ENCODE measurements at regions not wholly inside any gene's neighbourhood (a gene's known extent, or its start where the extent isn't known, plus 50 kb on each side); places are given as distances from the start of the nearest gene placed in this dataset.

DNA sequence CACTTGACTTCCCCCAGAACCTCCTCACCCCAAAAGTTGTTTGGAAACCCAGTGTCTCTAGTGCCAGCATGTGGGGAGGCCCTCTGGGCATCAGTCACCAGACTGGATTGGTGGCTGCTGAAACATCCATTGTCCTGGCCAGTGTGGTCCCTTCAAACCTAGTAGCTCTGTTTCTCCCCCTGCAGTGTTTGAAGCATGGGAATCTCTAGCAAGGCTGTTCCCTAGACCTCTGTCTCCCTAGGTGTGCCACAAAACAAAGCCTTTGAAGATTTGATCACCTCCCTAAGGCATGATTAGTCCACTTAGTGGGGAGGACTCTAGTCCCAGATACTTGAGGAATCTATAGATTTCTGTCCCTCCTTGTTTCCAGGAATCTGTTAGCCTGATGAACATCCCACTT, 60.3 kb downstream of the ARF6 start:
- H3K36me3 Mint-ChIP-seq (ENCODE audit: low read depth), result no peaks in the 10 kb centered on the region
- TF ChIP-seq, protein P1, sequence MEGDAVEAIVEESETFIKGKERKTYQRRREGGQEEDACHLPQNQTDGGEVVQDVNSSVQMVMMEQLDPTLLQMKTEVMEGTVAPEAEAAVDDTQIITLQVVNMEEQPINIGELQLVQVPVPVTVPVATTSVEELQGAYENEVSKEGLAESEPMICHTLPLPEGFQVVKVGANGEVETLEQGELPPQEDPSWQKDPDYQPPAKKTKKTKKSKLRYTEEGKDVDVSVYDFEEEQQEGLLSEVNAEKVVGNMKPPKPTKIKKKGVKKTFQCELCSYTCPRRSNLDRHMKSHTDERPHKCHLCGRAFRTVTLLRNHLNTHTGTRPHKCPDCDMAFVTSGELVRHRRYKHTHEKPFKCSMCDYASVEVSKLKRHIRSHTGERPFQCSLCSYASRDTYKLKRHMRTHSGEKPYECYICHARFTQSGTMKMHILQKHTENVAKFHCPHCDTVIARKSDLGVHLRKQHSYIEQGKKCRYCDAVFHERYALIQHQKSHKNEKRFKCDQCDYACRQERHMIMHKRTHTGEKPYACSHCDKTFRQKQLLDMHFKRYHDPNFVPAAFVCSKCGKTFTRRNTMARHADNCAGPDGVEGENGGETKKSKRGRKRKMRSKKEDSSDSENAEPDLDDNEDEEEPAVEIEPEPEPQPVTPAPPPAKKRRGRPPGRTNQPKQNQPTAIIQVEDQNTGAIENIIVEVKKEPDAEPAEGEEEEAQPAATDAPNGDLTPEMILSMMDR (IDR thresholded peaks at IDR 0.05), result no peak
- H3K9me3 Mint-ChIP-seq (ENCODE audit: low read depth), result no peaks in the 10 kb centered on the region
- no peak overlapping the region for H3K4me3 Mint-ChIP-seq (ENCODE audit: unreplicated experiment)
- peaks cover 42% of the 10 kb centered on the region for H3K4me1 Mint-ChIP-seq (ENCODE audit: low read depth)
- peak overlapping the region; percentile 32 for H3K27ac Mint-ChIP-seq (ENCODE audit: unreplicated experiment)
- no peaks in the 10 kb centered on the region for H3K27me3 Mint-ChIP-seq (ENCODE audit: low read depth)
- DNase-seq (ENCODE audit: low spot score), result no peak

DNA sequence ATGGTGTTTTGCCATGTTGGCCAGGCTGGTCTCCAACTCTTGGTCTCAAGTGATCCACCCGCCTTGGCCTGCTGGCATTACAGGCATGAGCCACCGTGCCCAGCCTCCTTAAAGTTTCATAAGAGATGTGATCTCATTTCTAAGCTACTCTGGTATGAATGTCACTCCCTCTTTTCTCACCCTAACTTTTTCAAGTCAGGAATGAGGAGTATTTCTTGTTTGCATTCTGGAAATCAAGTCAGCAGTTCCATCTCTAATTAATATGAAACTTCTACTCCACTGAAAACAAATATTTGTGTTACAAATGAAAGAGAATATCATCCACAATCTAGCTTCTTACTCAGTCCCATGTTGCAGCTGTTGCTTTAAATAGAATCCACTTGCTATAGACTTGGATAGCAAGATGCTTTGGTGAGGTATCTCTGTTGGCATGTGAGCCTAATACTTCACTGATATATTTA, 61.3 kb downstream of the ARF6 start:
- peaks cover 42% of the 10 kb centered on the region for H3K4me1 Mint-ChIP-seq (ENCODE audit: low read depth)
- DNase-seq (ENCODE audit: low spot score), result no peak

DNA sequence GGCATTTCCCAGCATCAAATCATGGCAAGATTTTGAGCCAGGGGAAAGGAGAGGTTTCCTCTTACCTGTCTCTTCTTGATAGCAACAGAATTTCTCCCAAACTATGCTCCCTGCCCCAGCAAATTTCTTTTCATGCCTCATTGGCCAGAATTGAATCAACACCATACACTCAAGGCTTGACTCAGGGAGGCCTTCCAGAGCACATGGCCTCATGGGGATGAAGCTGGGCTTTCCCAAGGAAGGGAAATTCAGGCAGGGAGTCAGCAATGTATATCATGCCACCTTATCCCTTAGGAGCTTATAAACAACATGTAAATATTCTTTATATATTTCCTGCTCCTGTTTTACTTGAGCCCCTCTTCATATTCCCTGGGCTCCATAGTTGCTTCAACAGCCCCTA, 62.1 kb downstream of the ARF6 start:
- H3K4me1 Mint-ChIP-seq (ENCODE audit: low read depth), result peaks cover 40% of the 10 kb centered on the region
- no peaks in the 10 kb centered on the region for H3K9me3 Mint-ChIP-seq (ENCODE audit: low read depth)
- no peaks in the 10 kb centered on the region for H3K27me3 Mint-ChIP-seq (ENCODE audit: low read depth)
- TF ChIP-seq, protein P1 (IDR thresholded peaks at IDR 0.05), result no peak
- H3K36me3 Mint-ChIP-seq (ENCODE audit: low read depth), result no peaks in the 10 kb centered on the region
- no peak for DNase-seq (ENCODE audit: low spot score)
- peak overlapping the region; percentile 22 for H3K27ac Mint-ChIP-seq (ENCODE audit: unreplicated experiment)
- no peak overlapping the region for H3K4me3 Mint-ChIP-seq (ENCODE audit: unreplicated experiment)

More for the DNA sequence above, 61.3 kb downstream of the ARF6 start:
- no peaks in the 10 kb centered on the region for H3K36me3 Mint-ChIP-seq (ENCODE audit: low read depth)
- no peak overlapping the region for H3K4me3 Mint-ChIP-seq (ENCODE audit: unreplicated experiment)
- H3K27ac Mint-ChIP-seq (ENCODE audit: unreplicated experiment), result peak overlapping the region; percentile 49
- TF ChIP-seq, protein P1 (IDR thresholded peaks at IDR 0.05), result no peak
- H3K9me3 Mint-ChIP-seq (ENCODE audit: low read depth), result no peaks in the 10 kb centered on the region
- no peaks in the 10 kb centered on the region for H3K27me3 Mint-ChIP-seq (ENCODE audit: low read depth)

DNA sequence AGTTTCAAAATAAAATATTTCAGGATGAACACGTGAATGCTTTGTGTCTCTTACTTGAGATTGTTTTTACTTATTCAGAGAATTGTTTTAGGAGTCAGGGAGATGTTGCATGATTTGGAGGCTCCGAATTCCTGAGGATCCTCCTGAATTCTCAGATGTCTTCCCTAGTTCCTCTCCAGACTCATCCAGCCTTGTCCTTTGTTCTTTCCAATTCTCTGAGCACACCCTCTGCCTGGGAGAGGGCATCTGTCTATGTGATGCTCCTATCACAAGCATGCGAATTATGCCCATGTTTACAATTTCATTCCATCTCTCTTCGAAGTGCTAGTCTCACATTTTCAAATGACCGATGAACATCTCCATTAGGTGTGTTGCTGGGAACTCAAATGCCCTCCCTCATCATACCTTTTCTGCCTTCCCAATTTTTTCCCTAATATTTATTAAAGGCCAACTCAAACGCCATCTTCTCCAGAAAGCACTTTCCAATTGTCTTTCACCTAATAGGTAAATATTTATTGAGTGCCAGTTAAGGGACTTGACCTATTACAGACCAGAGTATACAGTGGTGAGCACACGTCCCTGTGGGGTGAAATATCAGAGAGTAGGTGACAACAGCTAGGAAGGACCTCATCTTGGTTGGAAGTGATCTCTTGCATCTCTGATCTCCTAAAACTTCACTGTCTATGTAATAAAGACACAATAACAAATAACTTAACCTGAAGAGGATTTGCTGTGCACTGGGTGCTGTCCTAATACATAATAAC, 64.4 kb downstream of the ARF6 start:
- TF ChIP-seq, protein P1 (IDR thresholded peaks at IDR 0.05), result no peak
- Mint-ChIP-seq H3K4me1 (ENCODE audit: low read depth) (peaks cover 31% of the 10 kb centered on the region), H3K27me3 (ENCODE audit: low read depth) (no peaks in the 10 kb centered on the region), H3K27ac (ENCODE audit: unreplicated experiment) (no peak overlapping the region), H3K9me3 (ENCODE audit: low read depth) (no peaks in the 10 kb centered on the region), H3K36me3 (ENCODE audit: low read depth) (no peaks in the 10 kb centered on the region), H3K4me3 (ENCODE audit: unreplicated experiment) (no peak overlapping the region)
- no peak for DNase-seq (ENCODE audit: low spot score)

DNA sequence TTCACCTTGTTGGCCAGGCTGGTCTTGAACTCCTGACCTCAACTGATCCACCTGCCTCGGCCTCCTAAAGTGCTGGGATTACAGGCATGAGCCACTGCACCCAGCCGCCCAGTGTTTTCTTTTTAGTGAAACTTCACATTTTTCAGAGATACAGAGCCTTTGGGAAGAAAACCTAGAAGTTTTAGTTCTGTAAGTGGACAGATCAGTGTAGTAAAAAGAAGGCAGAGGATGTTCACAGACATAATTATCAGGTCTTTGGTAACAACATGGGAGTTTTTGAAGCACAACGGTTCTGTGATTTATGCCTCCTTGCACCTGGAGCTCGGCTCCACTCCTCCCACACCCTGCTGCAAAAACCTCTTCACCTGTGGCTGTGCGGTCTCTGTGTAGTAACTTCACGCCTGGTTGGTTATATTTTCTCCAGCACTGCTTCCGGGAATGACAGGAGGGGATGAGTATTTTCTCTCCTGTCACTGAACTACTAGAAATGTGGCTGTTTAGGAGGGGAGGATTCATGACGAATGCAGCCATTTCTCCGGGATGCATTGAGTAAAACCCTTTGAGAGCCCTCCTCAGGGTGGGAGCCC, 67.0 kb downstream of the ARF6 start:
- Mint-ChIP-seq H3K27ac (ENCODE audit: unreplicated experiment) (no peak overlapping the region), H3K9me3 (ENCODE audit: low read depth) (no peaks in the 10 kb centered on the region), H3K4me3 (ENCODE audit: unreplicated experiment) (no peak overlapping the region), H3K36me3 (ENCODE audit: low read depth) (no peaks in the 10 kb centered on the region), H3K4me1 (ENCODE audit: low read depth) (peaks cover 16% of the 10 kb centered on the region), H3K27me3 (ENCODE audit: low read depth) (no peaks in the 10 kb centered on the region)
- no peak for DNase-seq (ENCODE audit: low spot score)
- TF ChIP-seq, protein P1 (IDR thresholded peaks at IDR 0.05), result no peak
